WERI-Rb-1 (cell line): ENCODE measurements at regions not wholly inside any gene's neighbourhood (a gene's known extent, or its start where the extent isn't known, plus 50 kb on each side); places are given as distances from the start of the nearest gene placed in this dataset.
A peak's percentile ranks its signal among the peaks of the same experiment; 100 is the strongest.
"Not testable (repeated sequence)": the region's sequence is repeated elsewhere in the genome, so short reads cannot be mapped to it uniquely, and the experiment has no call there.

Source experiments
- DNase-seq: peaks from one replicate; pipeline ENCODE4 v3.0.0-alpha.2; 2020
- H3K27ac ChIP-seq: fragments of 250-450 bp; sonication (Bioruptor Pico); 2 replicates; pipeline ENCODE4 v1.5.1; 2020; ENCODE audit warnings: mild to moderate bottlenecking, moderate library complexity
- H3K27me3 ChIP-seq: fragments of 250-450 bp; sonication (Bioruptor Pico); 2 replicates; pipeline ENCODE4 v1.5.1; 2021; ENCODE audit warnings: mild to moderate bottlenecking, low read depth, moderate library complexity; ENCODE audit not compliant: insufficient read depth, severe bottlenecking
- H3K36me3 ChIP-seq: fragments of 250-450 bp; sonication (Bioruptor Pico); 2 replicates; pipeline ENCODE4 v1.5.1; 2020; ENCODE audit warnings: mild to moderate bottlenecking, moderate library complexity
- H3K4me3 ChIP-seq: 2 replicates; pipeline ENCODE4 v1.5.1; 2011; ENCODE audit warnings: low read depth, mild to moderate bottlenecking, control low read depth, low read length
- H3K9me3 ChIP-seq: fragments of 250-450 bp; sonication (Bioruptor Pico); 2 replicates; pipeline ENCODE4 v1.5.1; 2021; ENCODE audit warnings: mild to moderate bottlenecking, moderate library complexity; ENCODE audit not compliant: severe bottlenecking
- CTCF ChIP-seq: IDR thresholded peaks from 2 replicates; pipeline ENCODE4 v1.5.1; 2011; ENCODE audit warnings: low read depth, mild to moderate bottlenecking, control low read depth, inconsistent platforms, low read length

- not testable (repeated sequence) for H3K36me3 ChIP-seq, H3K9me3 ChIP-seq, H3K27me3 ChIP-seq, H3K4me3 ChIP-seq, DNase-seq, H3K27ac ChIP-seq
Measured at GRCh38 chr1:2851918-2852317, 50.4 kb upstream of the TTC34 start.

GRCh38 chr1:2853711-2854110, 52.2 kb upstream of the TTC34 start:
- no peak for DNase-seq
- no peaks in the 10 kb centered on the region for H3K9me3 ChIP-seq
- no peak overlapping the region for H3K27ac ChIP-seq
- H3K36me3 ChIP-seq: no peaks in the 10 kb centered on the region
- no peak overlapping the region for H3K4me3 ChIP-seq
- no peak for TF ChIP-seq CTCF
- peaks cover 2% of the 10 kb centered on the region for H3K27me3 ChIP-seq

- Histone ChIP-seq H3K36me3 (no peaks in the 10 kb centered on the region), H3K4me3 (no peak overlapping the region), H3K27ac (no peak overlapping the region), H3K9me3 (no peaks in the 10 kb centered on the region), H3K27me3 (peaks cover 2% of the 10 kb centered on the region)
- no peak for DNase-seq
- TF ChIP-seq CTCF: no peak
Measured at GRCh38 chr1:2854151-2854550, 52.7 kb upstream of the TTC34 start.

GRCh38 chr1:2854611-2855010, 53.1 kb upstream of the TTC34 start:
- Histone ChIP-seq H3K36me3 (no peaks in the 10 kb centered on the region), H3K9me3 (no peaks in the 10 kb centered on the region), H3K27me3 (peaks cover 2% of the 10 kb centered on the region), H3K4me3 (no peak overlapping the region), H3K27ac (no peak overlapping the region)
- DNase-seq: no peak
- TF ChIP-seq CTCF: no peak

- no peak for TF ChIP-seq CTCF
- Histone ChIP-seq H3K27ac (peak overlapping the region; percentile 6; the same call in 1 of the 2 replicates), H3K4me3 (peak overlapping the region; percentile 31), H3K27me3 (no peaks in the 10 kb centered on the region), H3K36me3 (no peaks in the 10 kb centered on the region), H3K9me3 (no peaks in the 10 kb centered on the region)
- DNase-seq: peak; percentile 75
Measured at GRCh38 chr1:2855206-2856065, 53.9 kb upstream of the TTC34 start.

GRCh38 chr1:2856066-2856390, 54.5 kb upstream of the TTC34 start:
- Histone ChIP-seq H3K9me3 (no peaks in the 10 kb centered on the region), H3K27me3 (no peaks in the 10 kb centered on the region), H3K27ac (no peak overlapping the region; the same call in 1 of the 2 replicates), H3K36me3 (no peaks in the 10 kb centered on the region), H3K4me3 (peak overlapping the region; percentile 31)
- DNase-seq: no peak
- no peak for TF ChIP-seq CTCF
